ENCODE measurements at regions not wholly inside any gene's neighbourhood (a gene's known extent, or its start where the extent isn't known, plus 50 kb on each side); places are given as distances from the start of the nearest gene placed in this dataset.

GRCh38 chr6:111973118-111973761 lies 80.7 kb upstream of the CCN6 start:
- DNase-seq (ENCODE audit: unreplicated experiment), result peak; percentile 74
- TSS peak; percentile 89 for BruUV-seq (replicated peaks)
- H3K4me3 Mint-ChIP-seq (ENCODE audit: unreplicated experiment), result peak overlapping the region; percentile 67
- H3K4me1 Mint-ChIP-seq (ENCODE audit: insufficient read depth, unreplicated experiment), result peaks cover 25% of the 10 kb centered on the region
- H3K27ac Mint-ChIP-seq (ENCODE audit: low read depth, unreplicated experiment), result peak overlapping the region; percentile 100
- intact Hi-C loops (cut with micrococcal nuclease), result loop anchor here (2.0 kb wide), 1 partner anchor 100 kb away; the partner anchor contains the start of gene FYN
- POLR2A ChIA-PET, result interaction anchor here (0.6 to 2.6 kb wide), 16 partner anchors 9 to 514 kb away, joined by 3 to 30 read pairs (median 4); partner anchors contain the start of genes FAM229B, FYN and TUBE1
- CTCF ChIA-PET, result interaction anchor here (0.5 to 2.7 kb wide), 8 partner anchors 11 to 644 kb away, joined by 3 to 16 read pairs (median 5); no protein-coding TSS in a partner anchor
- TF ChIP-seq CTCF (IDR thresholded peaks at IDR 0.05; ENCODE audit: unreplicated experiment), result no peak
- no peaks in the 10 kb centered on the region for H3K9me3 Mint-ChIP-seq (ENCODE audit: unreplicated experiment)
- H3K27me3 Mint-ChIP-seq (ENCODE audit: insufficient read depth, unreplicated experiment), result no peaks in the 10 kb centered on the region
- no peaks in the 10 kb centered on the region for H3K36me3 Mint-ChIP-seq (ENCODE audit: insufficient read depth, unreplicated experiment)

GRCh38 chr6:111973927-111974639 lies 79.8 kb upstream of the CCN6 start:
- Mint-ChIP-seq H3K27me3 (ENCODE audit: insufficient read depth, unreplicated experiment) (no peaks in the 10 kb centered on the region), H3K4me1 (ENCODE audit: insufficient read depth, unreplicated experiment) (peaks cover 25% of the 10 kb centered on the region), H3K27ac (ENCODE audit: low read depth, unreplicated experiment) (peak overlapping the region; percentile 100), H3K9me3 (ENCODE audit: unreplicated experiment) (no peaks in the 10 kb centered on the region), H3K4me3 (ENCODE audit: unreplicated experiment) (peak overlapping the region; percentile 67), H3K36me3 (ENCODE audit: insufficient read depth, unreplicated experiment) (no peaks in the 10 kb centered on the region)
- ChIA-PET POLR2A (interaction anchor here (0.6 to 2.6 kb wide), 13 partner anchors 8 to 515 kb away, joined by 3 to 30 read pairs (median 4); partner anchors contain the start of genes FAM229B and TUBE1), CTCF (interaction anchor here (0.6 to 2.7 kb wide), 8 partner anchors 11 to 319 kb away, joined by 3 to 16 read pairs (median 6); no protein-coding TSS in a partner anchor)
- BruUV-seq (replicated peaks), result TSS peak; percentile 96
- TF ChIP-seq CTCF (IDR thresholded peaks at IDR 0.05; ENCODE audit: unreplicated experiment), result no peak
- DNase-seq (ENCODE audit: unreplicated experiment), result no peak
- intact Hi-C loops (cut with micrococcal nuclease), result loop anchor here (2.0 kb wide), 1 partner anchor 101 kb away; the partner anchor contains the start of gene FYN

GRCh38 chr6:111975466-111975865 lies 78.4 kb upstream of the CCN6 start:
- POLR2A ChIA-PET, result interaction anchor here (1.2 kb wide), 1 partner anchor 9 kb away, joined by 7 read pairs; no protein-coding TSS in a partner anchor
- Mint-ChIP-seq H3K27me3 (ENCODE audit: insufficient read depth, unreplicated experiment) (no peaks in the 10 kb centered on the region), H3K9me3 (ENCODE audit: unreplicated experiment) (no peaks in the 10 kb centered on the region), H3K36me3 (ENCODE audit: insufficient read depth, unreplicated experiment) (no peaks in the 10 kb centered on the region), H3K4me3 (ENCODE audit: unreplicated experiment) (no peak overlapping the region), H3K4me1 (ENCODE audit: insufficient read depth, unreplicated experiment) (peaks cover 25% of the 10 kb centered on the region), H3K27ac (ENCODE audit: low read depth, unreplicated experiment) (no peak overlapping the region)
- TF ChIP-seq CTCF (IDR thresholded peaks at IDR 0.05; ENCODE audit: unreplicated experiment), result no peak
- no peak for DNase-seq (ENCODE audit: unreplicated experiment)
- CTCF ChIA-PET, result interaction anchor here (0.5 kb wide), 1 partner anchor 197 kb away, joined by 3 read pairs; no protein-coding TSS in a partner anchor
- no TSS peak for BruUV-seq (replicated peaks)
- intact Hi-C loops (cut with micrococcal nuclease), result no loop called here

GRCh38 chr6:111976139-111976538 lies 77.8 kb upstream of the CCN6 start:
- POLR2A ChIA-PET, result no interaction called here
- Mint-ChIP-seq H3K9me3 (ENCODE audit: unreplicated experiment) (no peaks in the 10 kb centered on the region), H3K36me3 (ENCODE audit: insufficient read depth, unreplicated experiment) (no peaks in the 10 kb centered on the region), H3K27ac (ENCODE audit: low read depth, unreplicated experiment) (no peak overlapping the region), H3K27me3 (ENCODE audit: insufficient read depth, unreplicated experiment) (no peaks in the 10 kb centered on the region), H3K4me3 (ENCODE audit: unreplicated experiment) (no peak overlapping the region), H3K4me1 (ENCODE audit: insufficient read depth, unreplicated experiment) (peaks cover 25% of the 10 kb centered on the region)
- no TSS peak for BruUV-seq (replicated peaks)
- CTCF ChIA-PET, result no interaction called here
- intact Hi-C loops (cut with micrococcal nuclease), result no loop called here
- DNase-seq (ENCODE audit: unreplicated experiment), result no peak
- TF ChIP-seq CTCF (IDR thresholded peaks at IDR 0.05; ENCODE audit: unreplicated experiment), result no peak

Data from MCF 10A (cell line).